GM03348 (cell line): ENCODE measurements at regions not wholly inside any gene's neighbourhood (a gene's known extent, or its start where the extent isn't known, plus 50 kb on each side); places are given as distances from the start of the nearest gene placed in this dataset.
"Not testable (repeated sequence)": the region's sequence is repeated elsewhere in the genome, so short reads cannot be mapped to it uniquely, and the experiment has no call there.

Experiments
- DNase-seq: peaks from one replicate; pipeline ENCODE4 v3.0.0; 2012; ENCODE audit warnings: low spot score

GRCh38 chr10:30731963-30732362 is 102.4 kb upstream of the LYZL2 start:
- DNase-seq: no peak

GRCh38 chr10:30730306-30730705 is 100.8 kb upstream of the LYZL2 start:
- DNase-seq: no peak

GRCh38 chr10:30728766-30729165 is 99.2 kb upstream of the LYZL2 start:
- no peak for DNase-seq

- DNase-seq: no peak
Observed at GRCh38 chr10:30728127-30728526, 98.6 kb upstream of the LYZL2 start.

GRCh38 chr10:30727524-30727923 is 98.0 kb upstream of the LYZL2 start:
- no peak for DNase-seq

GRCh38 chr10:30726783-30727414 is 97.3 kb upstream of the LYZL2 start:
- peak; percentile 69 for DNase-seq

GRCh38 chr10:30725661-30726060 is 96.1 kb upstream of the LYZL2 start:
- DNase-seq: no peak

GRCh38 chr10:30724296-30724695 is 94.7 kb upstream of the LYZL2 start:
- DNase-seq: no peak

- DNase-seq: no peak
Observed at GRCh38 chr10:30722956-30723620, 93.5 kb upstream of the LYZL2 start.

- no peak for DNase-seq
Observed at GRCh38 chr10:30719832-30720231, 90.3 kb upstream of the LYZL2 start.

- no peak for DNase-seq
Observed at GRCh38 chr10:30709700-30710358, 80.3 kb upstream of the LYZL2 start.

- no peak for DNase-seq
Observed at GRCh38 chr10:30709229-30709628, 79.7 kb upstream of the LYZL2 start.

- no peak for DNase-seq
Observed at GRCh38 chr10:30708234-30708633, 78.7 kb upstream of the LYZL2 start.

GRCh38 chr10:30706189-30706588 is 76.6 kb upstream of the LYZL2 start:
- not testable (repeated sequence) for DNase-seq

- DNase-seq: no peak
Observed at GRCh38 chr10:30705625-30706149, 76.1 kb upstream of the LYZL2 start.

- no peak for DNase-seq
Observed at GRCh38 chr10:30705101-30705624, 75.6 kb upstream of the LYZL2 start.

GRCh38 chr10:30704601-30705100 is 75.1 kb upstream of the LYZL2 start:
- not testable (repeated sequence) for DNase-seq

- no peak for DNase-seq
Observed at GRCh38 chr10:30704026-30704600, 74.6 kb upstream of the LYZL2 start.

GRCh38 chr10:30703446-30703845 is 73.9 kb upstream of the LYZL2 start:
- DNase-seq: not testable (repeated sequence)

- no peak for DNase-seq
Observed at GRCh38 chr10:30702860-30703259, 73.3 kb upstream of the LYZL2 start.

- DNase-seq: peak; percentile 15
Observed at GRCh38 chr10:30701451-30702173, 72.1 kb upstream of the LYZL2 start.

GRCh38 chr10:30697806-30698205 is 68.3 kb upstream of the LYZL2 start:
- DNase-seq: no peak
